HL-60 (cell line): ENCODE measurements at regions not wholly inside any gene's neighbourhood (a gene's known extent, or its start where the extent isn't known, plus 50 kb on each side); places are given as distances from the start of the nearest gene placed in this dataset.

Source experiments
- TF ChIP-seq, protein P1 (sequence below): IDR thresholded peaks from one replicate; pipeline ENCODE4 v1.5.1; 2011; ENCODE audit warnings: low read length, control low read depth, inconsistent platforms; ENCODE audit not compliant: insufficient read depth
- TF ChIP-seq, protein P2 (sequence below): IDR thresholded peaks from 2 replicates; pipeline ENCODE4 v1.6.1; 2012; ENCODE audit warnings: low read depth; ENCODE audit not compliant: insufficient replicate concordance

DNA sequence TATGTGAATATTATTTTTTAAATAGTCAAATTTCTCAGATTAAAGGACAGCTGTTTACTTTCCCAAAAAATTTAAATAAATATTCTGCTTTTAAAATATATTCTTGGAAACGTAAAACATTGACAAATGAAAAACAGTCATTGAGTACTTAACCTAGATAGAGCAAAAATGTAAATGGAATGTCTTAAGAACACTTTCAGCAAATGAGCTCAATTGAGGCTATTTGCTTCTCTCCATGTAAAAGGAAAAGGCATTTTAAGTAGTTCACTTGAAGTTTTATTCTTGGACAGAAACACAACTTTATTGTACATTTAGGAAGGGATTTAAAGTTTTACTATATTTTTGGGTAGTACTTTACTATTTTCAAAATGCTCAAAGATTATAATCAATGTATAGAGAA lies 983.6 kb upstream of the TYRP1 start:
- TF ChIP-seq, protein P1, sequence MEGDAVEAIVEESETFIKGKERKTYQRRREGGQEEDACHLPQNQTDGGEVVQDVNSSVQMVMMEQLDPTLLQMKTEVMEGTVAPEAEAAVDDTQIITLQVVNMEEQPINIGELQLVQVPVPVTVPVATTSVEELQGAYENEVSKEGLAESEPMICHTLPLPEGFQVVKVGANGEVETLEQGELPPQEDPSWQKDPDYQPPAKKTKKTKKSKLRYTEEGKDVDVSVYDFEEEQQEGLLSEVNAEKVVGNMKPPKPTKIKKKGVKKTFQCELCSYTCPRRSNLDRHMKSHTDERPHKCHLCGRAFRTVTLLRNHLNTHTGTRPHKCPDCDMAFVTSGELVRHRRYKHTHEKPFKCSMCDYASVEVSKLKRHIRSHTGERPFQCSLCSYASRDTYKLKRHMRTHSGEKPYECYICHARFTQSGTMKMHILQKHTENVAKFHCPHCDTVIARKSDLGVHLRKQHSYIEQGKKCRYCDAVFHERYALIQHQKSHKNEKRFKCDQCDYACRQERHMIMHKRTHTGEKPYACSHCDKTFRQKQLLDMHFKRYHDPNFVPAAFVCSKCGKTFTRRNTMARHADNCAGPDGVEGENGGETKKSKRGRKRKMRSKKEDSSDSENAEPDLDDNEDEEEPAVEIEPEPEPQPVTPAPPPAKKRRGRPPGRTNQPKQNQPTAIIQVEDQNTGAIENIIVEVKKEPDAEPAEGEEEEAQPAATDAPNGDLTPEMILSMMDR: no peak
- TF ChIP-seq, protein P2, sequence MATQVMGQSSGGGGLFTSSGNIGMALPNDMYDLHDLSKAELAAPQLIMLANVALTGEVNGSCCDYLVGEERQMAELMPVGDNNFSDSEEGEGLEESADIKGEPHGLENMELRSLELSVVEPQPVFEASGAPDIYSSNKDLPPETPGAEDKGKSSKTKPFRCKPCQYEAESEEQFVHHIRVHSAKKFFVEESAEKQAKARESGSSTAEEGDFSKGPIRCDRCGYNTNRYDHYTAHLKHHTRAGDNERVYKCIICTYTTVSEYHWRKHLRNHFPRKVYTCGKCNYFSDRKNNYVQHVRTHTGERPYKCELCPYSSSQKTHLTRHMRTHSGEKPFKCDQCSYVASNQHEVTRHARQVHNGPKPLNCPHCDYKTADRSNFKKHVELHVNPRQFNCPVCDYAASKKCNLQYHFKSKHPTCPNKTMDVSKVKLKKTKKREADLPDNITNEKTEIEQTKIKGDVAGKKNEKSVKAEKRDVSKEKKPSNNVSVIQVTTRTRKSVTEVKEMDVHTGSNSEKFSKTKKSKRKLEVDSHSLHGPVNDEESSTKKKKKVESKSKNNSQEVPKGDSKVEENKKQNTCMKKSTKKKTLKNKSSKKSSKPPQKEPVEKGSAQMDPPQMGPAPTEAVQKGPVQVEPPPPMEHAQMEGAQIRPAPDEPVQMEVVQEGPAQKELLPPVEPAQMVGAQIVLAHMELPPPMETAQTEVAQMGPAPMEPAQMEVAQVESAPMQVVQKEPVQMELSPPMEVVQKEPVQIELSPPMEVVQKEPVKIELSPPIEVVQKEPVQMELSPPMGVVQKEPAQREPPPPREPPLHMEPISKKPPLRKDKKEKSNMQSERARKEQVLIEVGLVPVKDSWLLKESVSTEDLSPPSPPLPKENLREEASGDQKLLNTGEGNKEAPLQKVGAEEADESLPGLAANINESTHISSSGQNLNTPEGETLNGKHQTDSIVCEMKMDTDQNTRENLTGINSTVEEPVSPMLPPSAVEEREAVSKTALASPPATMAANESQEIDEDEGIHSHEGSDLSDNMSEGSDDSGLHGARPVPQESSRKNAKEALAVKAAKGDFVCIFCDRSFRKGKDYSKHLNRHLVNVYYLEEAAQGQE: no peak
